ENCODE measurements at regions not wholly inside any gene's neighbourhood (a gene's known extent, or its start where the extent isn't known, plus 50 kb on each side); places are given as distances from the start of the nearest gene placed in this dataset.
A peak's percentile ranks its signal among the peaks of the same experiment; 100 is the strongest.
"Not testable (repeated sequence)": the region's sequence is repeated elsewhere in the genome, so short reads cannot be mapped to it uniquely, and the experiment has no call there.

DNA sequence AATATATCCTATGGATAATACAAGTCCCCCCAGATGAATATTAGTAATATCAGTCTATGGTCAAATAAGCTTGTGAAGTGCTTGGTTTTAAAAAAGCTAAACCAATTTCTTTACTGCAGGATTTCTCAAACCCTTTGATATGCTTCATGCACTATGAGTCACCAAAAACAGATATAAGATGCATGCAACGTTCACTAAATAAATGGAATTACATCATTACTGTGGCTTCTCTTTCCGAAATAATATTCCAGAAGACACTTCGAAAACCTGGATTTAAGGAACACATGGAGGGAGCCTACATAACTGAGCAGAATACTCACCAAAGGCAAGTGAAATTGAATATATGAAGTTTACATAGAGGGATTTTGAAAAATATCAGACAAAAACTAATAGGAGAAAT, 126.3 kb upstream of the ABI3BP start:
- Histone ChIP-seq H3K9me3 (ENCODE audit: control insufficient read depth, insufficient read depth, low read depth, low read length) (no peaks in the 10 kb centered on the region), H3K27me3 (ENCODE audit: control insufficient read depth, insufficient read depth, low read length) (no peaks in the 10 kb centered on the region)

DNA sequence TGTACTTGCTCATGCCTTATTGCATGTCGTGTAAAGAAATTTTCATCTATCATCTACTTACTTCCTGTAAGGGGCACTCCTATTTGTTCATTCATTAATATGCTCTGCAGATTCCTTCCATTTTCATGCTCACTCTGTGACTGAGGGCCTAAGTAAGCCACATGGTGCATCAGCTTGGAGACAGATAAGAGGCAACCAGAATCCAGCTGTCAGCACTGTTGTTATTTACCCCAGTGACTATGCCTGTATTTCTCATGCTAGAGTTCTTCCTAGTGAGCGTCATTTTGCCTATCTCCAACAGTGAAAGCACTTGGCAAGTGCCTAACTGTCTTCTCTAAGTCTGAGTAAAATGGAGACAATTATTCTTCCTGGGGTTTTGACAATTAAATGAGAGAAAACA, 124.8 kb upstream of the ABI3BP start:
- no peaks in the 10 kb centered on the region for H3K4me1 ChIP-seq (ENCODE audit: control insufficient read depth, insufficient read depth, low read length)
- no peak overlapping the region for H3K9ac ChIP-seq (ENCODE audit: low read length)
- H3K27me3 ChIP-seq (ENCODE audit: control insufficient read depth, insufficient read depth, low read length), result no peaks in the 10 kb centered on the region
- no peak overlapping the region for H3K27ac ChIP-seq (ENCODE audit: low read depth, low read length)
- no peaks in the 10 kb centered on the region for H3K36me3 ChIP-seq (ENCODE audit: control insufficient read depth, insufficient read depth, low read length)
- no peaks in the 10 kb centered on the region for H3K9me3 ChIP-seq (ENCODE audit: control insufficient read depth, insufficient read depth, low read depth, low read length)
- no peak overlapping the region for H3K4me3 ChIP-seq (ENCODE audit: low read depth, low read length)

More for the DNA sequence above, 126.3 kb upstream of the ABI3BP start:
- no peak overlapping the region for H3K4me3 ChIP-seq (ENCODE audit: low read depth, low read length)
- H3K9ac ChIP-seq (ENCODE audit: low read length), result no peak overlapping the region
- H3K4me1 ChIP-seq (ENCODE audit: control insufficient read depth, insufficient read depth, low read length), result no peaks in the 10 kb centered on the region
- H3K27ac ChIP-seq (ENCODE audit: low read depth, low read length), result no peak overlapping the region
- H3K36me3 ChIP-seq (ENCODE audit: control insufficient read depth, insufficient read depth, low read length), result no peaks in the 10 kb centered on the region

DNA sequence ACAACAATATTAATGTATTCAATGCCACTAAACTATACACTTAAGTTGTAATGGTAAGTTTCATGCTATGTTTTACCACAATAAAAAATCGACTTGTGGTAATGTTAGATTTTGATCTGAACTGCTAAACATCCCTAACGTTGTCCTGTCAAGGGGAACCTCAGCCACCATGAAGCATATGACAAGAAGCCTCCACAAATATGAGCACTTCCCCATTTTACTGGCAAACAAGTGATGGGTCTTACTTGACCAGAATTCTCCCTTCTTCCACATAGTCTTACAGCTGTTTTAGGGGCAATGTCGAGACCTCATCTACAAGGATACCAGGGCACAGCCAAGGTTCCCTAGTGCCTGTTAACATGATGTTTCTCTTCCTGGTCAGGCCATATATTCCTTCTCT, 124.2 kb upstream of the ABI3BP start:
- Histone ChIP-seq H3K27me3 (ENCODE audit: control insufficient read depth, insufficient read depth, low read length) (no peaks in the 10 kb centered on the region), H3K4me1 (ENCODE audit: control insufficient read depth, insufficient read depth, low read length) (no peaks in the 10 kb centered on the region), H3K27ac (ENCODE audit: low read depth, low read length) (no peak overlapping the region), H3K9ac (ENCODE audit: low read length) (no peak overlapping the region), H3K4me3 (ENCODE audit: low read depth, low read length) (no peak overlapping the region), H3K36me3 (ENCODE audit: control insufficient read depth, insufficient read depth, low read length) (no peaks in the 10 kb centered on the region), H3K9me3 (ENCODE audit: control insufficient read depth, insufficient read depth, low read depth, low read length) (no peaks in the 10 kb centered on the region)

DNA sequence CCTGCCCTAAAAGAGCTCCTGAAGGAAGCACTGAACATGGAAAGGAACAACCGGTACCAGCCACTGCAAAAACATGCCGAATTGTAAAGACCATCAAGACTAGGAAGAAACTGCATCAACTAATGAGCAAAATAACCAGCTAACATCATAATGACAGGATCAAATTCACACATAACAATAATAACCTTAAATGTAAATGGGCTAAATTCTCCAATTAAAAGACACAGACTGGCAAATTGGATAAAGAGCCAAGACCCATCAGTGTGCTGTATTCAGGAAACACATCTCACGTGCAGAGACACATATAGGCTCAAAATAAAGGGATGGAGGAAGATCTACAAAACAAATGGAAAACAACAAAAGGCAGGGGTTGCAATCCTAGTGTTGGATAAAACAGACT, 117.1 kb upstream of the ABI3BP start:
- not testable (repeated sequence) for H3K36me3 ChIP-seq (ENCODE audit: control insufficient read depth, insufficient read depth, low read length); H3K9ac ChIP-seq (ENCODE audit: low read length); H3K27ac ChIP-seq (ENCODE audit: low read depth, low read length); H3K4me1 ChIP-seq (ENCODE audit: control insufficient read depth, insufficient read depth, low read length); H3K9me3 ChIP-seq (ENCODE audit: control insufficient read depth, insufficient read depth, low read depth, low read length); H3K4me3 ChIP-seq (ENCODE audit: low read depth, low read length); H3K27me3 ChIP-seq (ENCODE audit: control insufficient read depth, insufficient read depth, low read length)

DNA sequence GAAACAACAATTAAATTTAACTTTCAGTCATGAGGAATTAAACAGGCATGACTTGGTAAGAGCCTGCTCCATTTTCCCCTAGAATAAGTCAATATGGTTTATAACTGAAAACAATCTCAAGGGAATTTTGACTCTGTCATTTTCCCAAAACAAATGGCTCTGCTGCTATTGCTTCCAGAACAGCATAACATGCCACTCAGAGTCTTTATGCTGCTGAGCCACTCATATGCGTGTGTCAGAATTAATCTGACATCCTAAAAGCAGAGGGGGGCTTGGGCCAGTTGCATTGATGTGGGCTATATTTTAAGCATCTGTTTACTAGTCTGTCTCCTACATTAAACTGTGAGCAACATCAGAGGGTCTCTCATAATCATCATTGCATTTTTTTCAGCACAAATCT, 111.1 kb upstream of the ABI3BP start:
- Histone ChIP-seq H3K9ac (ENCODE audit: low read length) (no peak overlapping the region), H3K4me1 (ENCODE audit: control insufficient read depth, insufficient read depth, low read length) (no peaks in the 10 kb centered on the region), H3K4me3 (ENCODE audit: low read depth, low read length) (no peak overlapping the region), H3K36me3 (ENCODE audit: control insufficient read depth, insufficient read depth, low read length) (no peaks in the 10 kb centered on the region), H3K9me3 (ENCODE audit: control insufficient read depth, insufficient read depth, low read depth, low read length) (peaks cover 10% of the 10 kb centered on the region), H3K27me3 (ENCODE audit: control insufficient read depth, insufficient read depth, low read length) (no peaks in the 10 kb centered on the region), H3K27ac (ENCODE audit: low read depth, low read length) (no peak overlapping the region)

DNA sequence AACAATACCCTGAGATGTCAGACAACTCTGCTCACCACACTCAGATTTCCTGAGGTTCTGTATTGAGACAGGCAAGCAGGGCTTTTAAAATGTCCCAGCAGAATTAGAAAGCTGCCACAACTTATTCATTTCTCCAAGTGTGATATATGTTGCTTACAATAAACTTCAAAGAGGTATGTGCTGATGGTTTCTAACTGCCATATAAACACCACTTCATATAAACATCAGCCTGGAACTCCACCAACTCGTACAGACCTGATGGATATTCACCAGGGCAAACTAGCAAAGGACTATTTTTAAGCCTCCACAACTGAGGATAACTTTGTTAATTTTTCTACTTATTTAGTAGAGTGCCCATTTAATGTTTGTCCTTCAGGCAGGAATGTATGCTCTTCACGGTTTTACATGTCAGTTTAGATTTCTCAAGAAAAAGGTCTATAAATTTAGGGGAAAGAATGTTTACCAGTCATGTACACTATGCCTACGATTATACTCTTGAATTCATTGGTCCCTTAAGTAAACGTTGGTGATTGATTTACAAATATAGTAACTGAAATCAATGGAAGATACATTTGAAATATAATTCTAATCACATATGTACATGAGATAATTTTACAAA, 109.6 kb upstream of the ABI3BP start:
- H3K9ac ChIP-seq (ENCODE audit: low read length), result no peak overlapping the region
- H3K9me3 ChIP-seq (ENCODE audit: control insufficient read depth, insufficient read depth, low read depth, low read length), result peaks cover 3% of the 10 kb centered on the region
- no peaks in the 10 kb centered on the region for H3K36me3 ChIP-seq (ENCODE audit: control insufficient read depth, insufficient read depth, low read length)
- H3K27me3 ChIP-seq (ENCODE audit: control insufficient read depth, insufficient read depth, low read length), result no peaks in the 10 kb centered on the region
- no peak overlapping the region for H3K27ac ChIP-seq (ENCODE audit: low read depth, low read length)
- H3K4me1 ChIP-seq (ENCODE audit: control insufficient read depth, insufficient read depth, low read length), result no peaks in the 10 kb centered on the region
- H3K4me3 ChIP-seq (ENCODE audit: low read depth, low read length), result no peak overlapping the region

- no peaks in the 10 kb centered on the region for H3K36me3 ChIP-seq (ENCODE audit: control insufficient read depth, insufficient read depth, low read length)
- H3K27me3 ChIP-seq (ENCODE audit: control insufficient read depth, insufficient read depth, low read length), result no peaks in the 10 kb centered on the region
- H3K27ac ChIP-seq (ENCODE audit: low read depth, low read length), result no peak overlapping the region
- H3K9me3 ChIP-seq (ENCODE audit: control insufficient read depth, insufficient read depth, low read depth, low read length), result no peaks in the 10 kb centered on the region
- H3K4me3 ChIP-seq (ENCODE audit: low read depth, low read length), result no peak overlapping the region
- H3K4me1 ChIP-seq (ENCODE audit: control insufficient read depth, insufficient read depth, low read length), result no peaks in the 10 kb centered on the region
- no peak overlapping the region for H3K9ac ChIP-seq (ENCODE audit: low read length)
Observed at GRCh38 chr3:101100361-101101009, 107.3 kb upstream of the ABI3BP start.

- no peak overlapping the region for H3K9ac ChIP-seq (ENCODE audit: low read length)
- no peaks in the 10 kb centered on the region for H3K36me3 ChIP-seq (ENCODE audit: control insufficient read depth, insufficient read depth, low read length)
- H3K4me3 ChIP-seq (ENCODE audit: low read depth, low read length), result no peak overlapping the region
- no peaks in the 10 kb centered on the region for H3K27me3 ChIP-seq (ENCODE audit: control insufficient read depth, insufficient read depth, low read length)
- no peak overlapping the region for H3K27ac ChIP-seq (ENCODE audit: low read depth, low read length)
- H3K4me1 ChIP-seq (ENCODE audit: control insufficient read depth, insufficient read depth, low read length), result no peaks in the 10 kb centered on the region
- H3K9me3 ChIP-seq (ENCODE audit: control insufficient read depth, insufficient read depth, low read depth, low read length), result no peaks in the 10 kb centered on the region
Observed at GRCh38 chr3:101099791-101100190, 106.6 kb upstream of the ABI3BP start.

- Histone ChIP-seq H3K27me3 (ENCODE audit: control insufficient read depth, insufficient read depth, low read length) (no peaks in the 10 kb centered on the region), H3K9me3 (ENCODE audit: control insufficient read depth, insufficient read depth, low read depth, low read length) (no peaks in the 10 kb centered on the region), H3K9ac (ENCODE audit: low read length) (no peak overlapping the region), H3K27ac (ENCODE audit: low read depth, low read length) (no peak overlapping the region), H3K4me3 (ENCODE audit: low read depth, low read length) (no peak overlapping the region), H3K36me3 (ENCODE audit: control insufficient read depth, insufficient read depth, low read length) (no peaks in the 10 kb centered on the region), H3K4me1 (ENCODE audit: control insufficient read depth, insufficient read depth, low read length) (no peaks in the 10 kb centered on the region)
Observed at GRCh38 chr3:101096444-101096843, 103.2 kb upstream of the ABI3BP start.

DNA sequence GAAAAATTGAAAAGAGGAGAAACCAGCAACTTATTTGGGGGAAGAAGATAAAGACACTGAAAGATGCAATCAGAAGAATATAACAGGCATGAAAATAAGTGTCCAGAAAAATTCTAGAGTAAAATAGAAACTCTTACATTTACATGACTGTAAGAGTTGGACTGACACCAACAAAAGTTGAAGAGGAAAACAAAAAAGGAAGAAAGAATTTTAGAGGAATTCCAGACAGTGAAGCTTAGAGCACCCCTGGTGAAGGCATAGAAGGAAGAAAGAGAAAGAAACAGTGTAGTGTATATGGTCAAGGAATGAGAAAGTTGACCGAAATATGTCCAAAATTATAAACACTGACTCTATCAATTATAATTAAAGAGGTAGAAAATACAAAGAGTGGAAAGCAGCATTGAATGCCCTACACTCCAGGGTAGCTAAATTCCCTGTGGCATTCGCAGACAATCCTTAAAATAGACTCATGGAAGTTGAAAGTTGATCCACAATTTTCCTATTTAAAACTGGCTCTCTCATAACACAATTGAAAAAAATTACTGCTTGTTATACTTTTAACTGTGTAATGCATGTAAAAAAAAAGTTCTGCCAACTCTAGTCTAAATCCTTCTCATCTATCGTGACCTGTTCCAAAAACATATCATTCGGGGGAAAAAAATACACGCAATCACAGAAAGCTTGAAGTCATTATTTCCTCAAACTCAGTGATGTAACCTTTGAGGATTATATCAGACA, 102.6 kb upstream of the ABI3BP start:
- Histone ChIP-seq H3K27ac (ENCODE audit: low read depth, low read length) (no peak overlapping the region), H3K27me3 (ENCODE audit: control insufficient read depth, insufficient read depth, low read length) (no peaks in the 10 kb centered on the region), H3K9ac (ENCODE audit: low read length) (no peak overlapping the region), H3K4me1 (ENCODE audit: control insufficient read depth, insufficient read depth, low read length) (no peaks in the 10 kb centered on the region), H3K4me3 (ENCODE audit: low read depth, low read length) (no peak overlapping the region), H3K9me3 (ENCODE audit: control insufficient read depth, insufficient read depth, low read depth, low read length) (no peaks in the 10 kb centered on the region), H3K36me3 (ENCODE audit: control insufficient read depth, insufficient read depth, low read length) (no peaks in the 10 kb centered on the region)

- Histone ChIP-seq H3K9ac (ENCODE audit: low read length) (no peak overlapping the region), H3K4me1 (ENCODE audit: control insufficient read depth, insufficient read depth, low read length) (no peaks in the 10 kb centered on the region), H3K27me3 (ENCODE audit: control insufficient read depth, insufficient read depth, low read length) (no peaks in the 10 kb centered on the region), H3K36me3 (ENCODE audit: control insufficient read depth, insufficient read depth, low read length) (no peaks in the 10 kb centered on the region), H3K9me3 (ENCODE audit: control insufficient read depth, insufficient read depth, low read depth, low read length) (no peaks in the 10 kb centered on the region), H3K4me3 (ENCODE audit: low read depth, low read length) (no peak overlapping the region), H3K27ac (ENCODE audit: low read depth, low read length) (0 out of 2 replicates have a peak overlapping the region, but pooled peaks have one; percentile 18)
Observed at GRCh38 chr3:101091489-101091888, 98.3 kb upstream of the ABI3BP start.
